Muscle of leg (tissue), 3 donors: ENCODE measurements at regions not wholly inside any gene's neighbourhood (a gene's known extent, or its start where the extent isn't known, plus 50 kb on each side); places are given as distances from the start of the nearest gene placed in this dataset.

Experiments
- DNase-seq: peaks from one replicate; pipeline ENCODE4 v3.0.0; 2013
- H3K27ac ChIP-seq: one replicate; pipeline ENCODE4 v1.5.1; 2013; ENCODE audit warnings: mild to moderate bottlenecking, low read length, control low read depth
- H3K27me3 ChIP-seq: one replicate; pipeline ENCODE4 v1.6.1; 2013; ENCODE audit warnings: low read length; ENCODE audit not compliant: control insufficient read depth, insufficient read depth
- H3K36me3 ChIP-seq: one replicate; pipeline ENCODE4 v1.6.1; 2013; ENCODE audit warnings: low read length; ENCODE audit not compliant: control insufficient read depth, insufficient read depth
- H3K4me1 ChIP-seq: one replicate; pipeline ENCODE4 v1.6.1; 2013; ENCODE audit warnings: low read length; ENCODE audit not compliant: control insufficient read depth, insufficient read depth
- H3K4me3 ChIP-seq: one replicate; pipeline ENCODE4 v1.5.1; 2013; ENCODE audit warnings: low read length, control low read depth
- H3K9me3 ChIP-seq: replicated peaks from 2 replicates; pipeline ENCODE4 v1.6.1; 2013; ENCODE audit warnings: low read depth, low read length; ENCODE audit not compliant: control insufficient read depth
- WGBS: methylation state at CpG from one replicate; pipeline ENCODE4 v1.1.5; 2013; ENCODE audit warnings: missing lambda C conversion rate; ENCODE audit not compliant: insufficient coverage; 5-methylcytosine and 5-hydroxymethylcytosine counted together

GRCh38 chr22:49480896-49481658 lies 346.6 kb downstream of the BRD1 start:
- DNase-seq = no peak
- Histone ChIP-seq H3K27ac (no peak overlapping the region), H3K4me3 (no peak overlapping the region), H3K4me1 (peaks cover 6% of the 10 kb centered on the region), H3K27me3 (peaks cover 36% of the 10 kb centered on the region), H3K9me3 (no peaks in the 10 kb centered on the region), H3K36me3 (no peaks in the 10 kb centered on the region)
- WGBS = 72% methylated on average over 22 of the region's 23 CpGs

GRCh38 chr22:49480331-49480730 lies 347.3 kb downstream of the BRD1 start:
- H3K36me3 ChIP-seq = no peaks in the 10 kb centered on the region
- H3K4me1 ChIP-seq = peaks cover 6% of the 10 kb centered on the region
- 95% methylated on average over 4 of the region's 9 CpGs for WGBS
- H3K9me3 ChIP-seq = no peaks in the 10 kb centered on the region
- H3K27ac ChIP-seq = no peak overlapping the region
- no peak for DNase-seq
- H3K27me3 ChIP-seq = peaks cover 34% of the 10 kb centered on the region
- no peak overlapping the region for H3K4me3 ChIP-seq

DNA sequence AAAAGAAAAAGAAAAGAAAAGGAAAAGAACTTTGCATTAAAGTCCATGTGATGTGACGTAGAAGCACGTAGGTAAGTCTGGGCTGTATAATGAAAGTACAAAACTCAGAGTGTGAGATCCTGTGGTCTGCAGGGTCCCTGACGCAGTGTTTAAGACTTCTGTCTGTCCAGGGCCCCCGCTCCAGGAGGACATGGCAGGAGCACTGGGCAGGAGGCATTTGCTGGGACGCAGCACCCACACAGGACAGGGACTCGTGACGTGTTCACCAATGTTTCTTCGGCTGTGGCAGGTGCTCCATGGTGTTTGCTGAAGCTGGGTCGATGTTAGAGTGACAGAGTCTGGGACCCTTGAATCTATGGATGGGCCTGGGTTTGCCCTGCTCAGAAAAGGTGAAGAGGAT lies 348.1 kb downstream of the BRD1 start:
- Histone ChIP-seq H3K27ac (no peak overlapping the region), H3K36me3 (no peaks in the 10 kb centered on the region), H3K4me1 (peaks cover 6% of the 10 kb centered on the region), H3K9me3 (no peaks in the 10 kb centered on the region), H3K4me3 (no peak overlapping the region), H3K27me3 (peaks cover 34% of the 10 kb centered on the region)
- 88% methylated on average over 9 of the region's 9 CpGs for WGBS
- no peak for DNase-seq

GRCh38 chr22:49476800-49477400 lies 350.8 kb downstream of the BRD1 start:
- no peak for DNase-seq
- Histone ChIP-seq H3K27ac (no peak overlapping the region), H3K27me3 (peaks cover 23% of the 10 kb centered on the region), H3K9me3 (no peaks in the 10 kb centered on the region), H3K4me3 (no peak overlapping the region), H3K36me3 (no peaks in the 10 kb centered on the region), H3K4me1 (peaks cover 3% of the 10 kb centered on the region)

GRCh38 chr22:49476176-49476575 lies 351.5 kb downstream of the BRD1 start:
- 100% methylated on average over 1 of the region's 5 CpGs for WGBS
- DNase-seq = no peak
- no peaks in the 10 kb centered on the region for H3K36me3 ChIP-seq
- H3K9me3 ChIP-seq = no peaks in the 10 kb centered on the region
- no peaks in the 10 kb centered on the region for H3K4me1 ChIP-seq
- peaks cover 15% of the 10 kb centered on the region for H3K27me3 ChIP-seq
- no peak overlapping the region for H3K27ac ChIP-seq
- no peak overlapping the region for H3K4me3 ChIP-seq

GRCh38 chr22:49475253-49475652 lies 352.4 kb downstream of the BRD1 start:
- no peak for DNase-seq
- H3K4me3 ChIP-seq = no peak overlapping the region
- H3K4me1 ChIP-seq = no peaks in the 10 kb centered on the region
- H3K27ac ChIP-seq = no peak overlapping the region
- H3K36me3 ChIP-seq = no peaks in the 10 kb centered on the region
- WGBS = 80% methylated on average over 1 of the region's 5 CpGs
- peaks cover 13% of the 10 kb centered on the region for H3K27me3 ChIP-seq
- no peaks in the 10 kb centered on the region for H3K9me3 ChIP-seq

DNA sequence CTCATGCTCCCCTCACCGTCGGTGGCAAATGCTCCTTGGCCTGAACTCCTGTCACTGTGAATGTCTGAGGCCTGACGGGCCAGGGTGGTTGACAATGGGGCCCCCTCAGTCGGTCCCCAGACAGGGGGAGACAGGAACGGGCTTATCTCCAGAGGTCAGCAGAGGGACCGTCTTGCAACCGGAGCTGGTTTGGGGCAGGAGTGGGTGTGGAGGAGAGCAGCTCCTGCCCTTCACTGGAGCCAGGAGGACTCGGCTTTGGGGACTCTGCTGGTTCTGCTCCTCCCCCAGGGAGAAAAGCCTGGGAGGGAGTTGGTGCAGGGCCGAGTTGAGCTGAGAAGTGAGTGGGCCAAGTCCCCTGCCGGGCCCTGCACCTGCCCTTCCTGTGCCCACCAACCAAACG lies 354.4 kb downstream of the BRD1 start:
- Histone ChIP-seq H3K27me3 (peaks cover 8% of the 10 kb centered on the region), H3K36me3 (no peaks in the 10 kb centered on the region), H3K4me1 (no peaks in the 10 kb centered on the region), H3K9me3 (no peaks in the 10 kb centered on the region), H3K4me3 (no peak overlapping the region), H3K27ac (no peak overlapping the region)
- WGBS = 53% methylated on average over 8 of the region's 11 CpGs
- no peak for DNase-seq

DNA sequence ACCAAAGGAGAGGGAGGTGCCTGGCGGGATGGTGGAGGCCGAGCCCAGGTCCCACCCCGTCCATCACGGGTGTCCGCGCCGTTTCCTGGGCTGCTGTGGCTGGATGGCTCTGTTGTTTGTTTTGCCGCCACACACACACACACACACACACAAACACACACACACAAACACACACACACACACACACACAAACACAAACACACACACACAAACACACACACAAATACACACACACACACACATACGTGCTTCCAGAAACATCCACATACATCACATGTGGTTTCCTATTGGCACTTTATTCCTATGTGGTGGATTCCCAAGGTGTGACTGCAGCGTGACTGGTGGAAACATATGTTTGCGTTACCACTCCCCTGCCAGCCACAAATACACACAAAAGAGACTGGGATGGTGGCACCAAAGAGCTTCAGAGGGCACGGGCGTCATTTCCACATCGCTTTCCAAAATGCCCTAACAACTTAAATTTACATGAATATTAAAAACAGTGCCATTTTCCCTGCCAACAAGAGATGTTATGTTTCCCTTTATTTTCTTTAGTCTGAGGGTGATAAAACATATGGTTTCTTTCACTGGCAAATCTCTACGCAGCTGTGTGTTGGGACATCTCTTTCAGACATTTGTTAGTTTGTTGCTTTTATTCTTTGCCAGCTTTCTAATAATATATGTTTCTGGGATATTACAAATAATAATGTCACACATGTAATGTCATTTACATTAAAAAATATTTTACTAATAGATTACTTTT lies 356.8 kb downstream of the BRD1 start:
- no peaks in the 10 kb centered on the region for H3K36me3 ChIP-seq
- WGBS = 51% methylated on average over 3 of the region's 15 CpGs
- H3K4me3 ChIP-seq = no peak overlapping the region
- H3K9me3 ChIP-seq = no peaks in the 10 kb centered on the region
- no peak for DNase-seq
- H3K27ac ChIP-seq = no peak overlapping the region
- H3K27me3 ChIP-seq = peaks cover 8% of the 10 kb centered on the region
- H3K4me1 ChIP-seq = no peaks in the 10 kb centered on the region

DNA sequence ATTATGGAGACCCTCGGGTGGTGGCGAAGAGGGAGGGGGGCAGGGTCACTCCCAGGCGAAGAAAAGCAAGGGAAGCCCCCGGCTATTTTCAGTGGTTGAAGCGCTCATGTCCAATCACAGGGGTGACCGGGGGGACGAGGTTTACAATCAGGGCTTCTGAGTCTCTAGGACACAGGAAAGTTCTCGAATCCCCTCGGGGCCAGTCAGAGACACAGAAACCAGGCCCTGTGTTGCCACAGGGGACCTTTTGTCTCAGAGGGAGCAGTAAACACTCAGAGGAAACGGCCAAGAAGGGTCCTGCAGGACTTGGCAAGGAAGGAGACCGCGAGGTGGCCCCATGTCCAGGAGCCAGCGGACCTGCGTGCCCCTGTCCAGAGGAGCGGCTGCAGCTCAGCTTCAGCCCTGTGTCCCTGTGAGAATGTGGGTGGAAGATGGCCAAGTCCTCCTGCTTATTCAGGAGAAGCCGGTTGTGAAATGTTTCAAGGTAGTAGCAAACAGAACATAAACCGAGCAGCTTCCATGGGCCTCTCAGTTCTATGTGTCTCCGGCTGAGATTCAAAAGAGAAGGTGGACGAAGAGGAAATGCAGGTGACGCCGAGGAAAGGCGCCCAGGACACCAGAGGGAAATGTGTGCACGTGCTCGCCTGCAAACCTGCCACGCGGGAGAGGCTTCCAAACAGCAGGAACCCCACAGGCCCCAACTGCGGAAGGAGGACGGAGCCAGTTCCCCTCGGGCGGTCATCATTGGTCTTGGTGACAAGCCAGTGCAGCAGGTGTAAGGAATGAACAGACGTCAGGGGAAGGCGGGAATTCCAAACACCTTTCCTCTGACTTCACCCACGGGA lies 357.6 kb downstream of the BRD1 start:
- Histone ChIP-seq H3K27me3 (peaks cover 8% of the 10 kb centered on the region), H3K36me3 (no peaks in the 10 kb centered on the region), H3K4me3 (no peak overlapping the region), H3K4me1 (no peaks in the 10 kb centered on the region), H3K9me3 (no peaks in the 10 kb centered on the region), H3K27ac (no peak overlapping the region)
- 58% methylated on average over 27 of the region's 33 CpGs for WGBS
- no peak for DNase-seq
